Activated CD4-positive, alpha-beta T cell treated with anti-CD3 and anti-CD28 coated beads, Interleukin-2, amount 10 ng/mL, durations not matched to agents 24 days and 14 days (primary cell): ENCODE measurements at regions not wholly inside any gene's neighbourhood (a gene's known extent, or its start where the extent isn't known, plus 50 kb on each side); places are given as distances from the start of the nearest gene placed in this dataset.

Experiments used
- DNase-seq: peaks from one replicate; pipeline ENCODE4 v3.0.0; 2022
- H3K27ac Mint-ChIP-seq: one replicate; pipeline ENCODE4 v1.8.0; 2022; ENCODE audit warnings: mild to moderate bottlenecking, mixed read lengths
- H3K27me3 Mint-ChIP-seq: one replicate; pipeline ENCODE4 v1.8.0; 2022; ENCODE audit warnings: mixed read lengths
- H3K36me3 Mint-ChIP-seq: one replicate; pipeline ENCODE4 v1.8.0; 2022; ENCODE audit warnings: low read depth, mild to moderate bottlenecking, mixed read lengths
- H3K4me1 Mint-ChIP-seq: one replicate; pipeline ENCODE4 v1.8.0; 2021; ENCODE audit warnings: mixed read lengths
- H3K4me3 Mint-ChIP-seq: one replicate; pipeline ENCODE4 v1.8.0; 2022; ENCODE audit warnings: mild to moderate bottlenecking, moderate library complexity, mixed read lengths
- H3K9me3 Mint-ChIP-seq: one replicate; pipeline ENCODE4 v1.8.0; 2021; ENCODE audit warnings: mixed read lengths
- intact Hi-C: fragments of 100-400 bp; cut with micrococcal nuclease; formaldehyde crosslinking; loops from one replicate; pipeline ENCODE4 v1.15.1; 2023

GRCh38 chr3:103927896-103928295 lies 1438.8 kb upstream of the ALCAM start:
- intact Hi-C loops, result no loop called here
- H3K27me3 Mint-ChIP-seq, result no peaks in the 10 kb centered on the region

GRCh38 chr3:103937094-103937493 lies 1429.6 kb upstream of the ALCAM start:
- Mint-ChIP-seq H3K27ac (no peak overlapping the region), H3K4me1 (no peaks in the 10 kb centered on the region), H3K27me3 (no peaks in the 10 kb centered on the region), H3K4me3 (no peak overlapping the region), H3K9me3 (no peaks in the 10 kb centered on the region), H3K36me3 (no peaks in the 10 kb centered on the region)
- intact Hi-C loops, result no loop called here
- no peak for DNase-seq

More at GRCh38 chr3:103927896-103928295, 1438.8 kb upstream of the ALCAM start:
- no peaks in the 10 kb centered on the region for H3K4me1 Mint-ChIP-seq
- DNase-seq, result no peak
- H3K9me3 Mint-ChIP-seq, result no peaks in the 10 kb centered on the region
- no peaks in the 10 kb centered on the region for H3K36me3 Mint-ChIP-seq
- no peak overlapping the region for H3K27ac Mint-ChIP-seq
- no peak overlapping the region for H3K4me3 Mint-ChIP-seq

GRCh38 chr3:103947062-103947461 lies 1419.6 kb upstream of the ALCAM start:
- no peaks in the 10 kb centered on the region for H3K9me3 Mint-ChIP-seq
- no peaks in the 10 kb centered on the region for H3K4me1 Mint-ChIP-seq
- no peaks in the 10 kb centered on the region for H3K36me3 Mint-ChIP-seq
- no peak overlapping the region for H3K27ac Mint-ChIP-seq
- intact Hi-C loops, result no loop called here
- no peak overlapping the region for H3K4me3 Mint-ChIP-seq
- no peaks in the 10 kb centered on the region for H3K27me3 Mint-ChIP-seq
- no peak for DNase-seq

- DNase-seq, result no peak
- Mint-ChIP-seq H3K27me3 (no peaks in the 10 kb centered on the region), H3K4me1 (no peaks in the 10 kb centered on the region), H3K9me3 (no peaks in the 10 kb centered on the region), H3K27ac (no peak overlapping the region), H3K4me3 (no peak overlapping the region), H3K36me3 (no peaks in the 10 kb centered on the region)
- intact Hi-C loops, result no loop called here
These were observed 1417.0 kb upstream of the ALCAM start for GRCh38 chr3:103949693-103950092.

- Mint-ChIP-seq H3K4me3 (no peak overlapping the region), H3K27me3 (no peaks in the 10 kb centered on the region), H3K36me3 (no peaks in the 10 kb centered on the region), H3K4me1 (no peaks in the 10 kb centered on the region), H3K27ac (no peak overlapping the region), H3K9me3 (no peaks in the 10 kb centered on the region)
- no peak for DNase-seq
- intact Hi-C loops, result no loop called here
These were observed 1416.0 kb upstream of the ALCAM start for GRCh38 chr3:103950676-103951075.

GRCh38 chr3:103953796-103954195 lies 1412.9 kb upstream of the ALCAM start:
- no peak overlapping the region for H3K4me3 Mint-ChIP-seq
- no peaks in the 10 kb centered on the region for H3K27me3 Mint-ChIP-seq
- no peaks in the 10 kb centered on the region for H3K9me3 Mint-ChIP-seq
- no peaks in the 10 kb centered on the region for H3K4me1 Mint-ChIP-seq
- intact Hi-C loops, result no loop called here
- H3K36me3 Mint-ChIP-seq, result no peaks in the 10 kb centered on the region
- no peak for DNase-seq
- H3K27ac Mint-ChIP-seq, result no peak overlapping the region

GRCh38 chr3:103960819-103961218 lies 1405.9 kb upstream of the ALCAM start:
- Mint-ChIP-seq H3K4me1 (no peaks in the 10 kb centered on the region), H3K27me3 (no peaks in the 10 kb centered on the region), H3K4me3 (no peak overlapping the region)

GRCh38 chr3:103963599-103963998 lies 1403.1 kb upstream of the ALCAM start:
- Mint-ChIP-seq H3K27ac (no peak overlapping the region), H3K27me3 (no peaks in the 10 kb centered on the region), H3K4me3 (no peak overlapping the region), H3K36me3 (no peaks in the 10 kb centered on the region), H3K4me1 (no peaks in the 10 kb centered on the region), H3K9me3 (no peaks in the 10 kb centered on the region)
- intact Hi-C loops, result no loop called here
- DNase-seq, result no peak

More at GRCh38 chr3:103960819-103961218, 1405.9 kb upstream of the ALCAM start:
- H3K9me3 Mint-ChIP-seq, result no peaks in the 10 kb centered on the region
- no peaks in the 10 kb centered on the region for H3K36me3 Mint-ChIP-seq
- no peak overlapping the region for H3K27ac Mint-ChIP-seq
- DNase-seq, result no peak
- intact Hi-C loops, result no loop called here

- no peak overlapping the region for H3K4me3 Mint-ChIP-seq
- no peaks in the 10 kb centered on the region for H3K4me1 Mint-ChIP-seq
- no peaks in the 10 kb centered on the region for H3K36me3 Mint-ChIP-seq
- H3K27ac Mint-ChIP-seq, result no peak overlapping the region
- no peaks in the 10 kb centered on the region for H3K27me3 Mint-ChIP-seq
- intact Hi-C loops, result no loop called here
- H3K9me3 Mint-ChIP-seq, result no peaks in the 10 kb centered on the region
- no peak for DNase-seq
These were observed 1400.9 kb upstream of the ALCAM start for GRCh38 chr3:103965764-103966163.

- Mint-ChIP-seq H3K27me3 (no peaks in the 10 kb centered on the region), H3K27ac (no peak overlapping the region), H3K9me3 (no peaks in the 10 kb centered on the region), H3K4me3 (no peak overlapping the region), H3K36me3 (no peaks in the 10 kb centered on the region), H3K4me1 (no peaks in the 10 kb centered on the region)
- DNase-seq, result no peak
- intact Hi-C loops, result no loop called here
These were observed 1400.0 kb upstream of the ALCAM start for GRCh38 chr3:103966749-103967148.

GRCh38 chr3:103968131-103968530 lies 1398.6 kb upstream of the ALCAM start:
- no peak overlapping the region for H3K27ac Mint-ChIP-seq
- H3K27me3 Mint-ChIP-seq, result no peaks in the 10 kb centered on the region
- H3K9me3 Mint-ChIP-seq, result no peaks in the 10 kb centered on the region
- no peak overlapping the region for H3K4me3 Mint-ChIP-seq
- no peak for DNase-seq
- no peaks in the 10 kb centered on the region for H3K36me3 Mint-ChIP-seq
- H3K4me1 Mint-ChIP-seq, result no peaks in the 10 kb centered on the region
- intact Hi-C loops, result no loop called here

GRCh38 chr3:103968751-103969150 lies 1398.0 kb upstream of the ALCAM start:
- Mint-ChIP-seq H3K4me3 (no peak overlapping the region), H3K27ac (no peak overlapping the region), H3K36me3 (no peaks in the 10 kb centered on the region), H3K4me1 (no peaks in the 10 kb centered on the region), H3K27me3 (no peaks in the 10 kb centered on the region), H3K9me3 (no peaks in the 10 kb centered on the region)
- no peak for DNase-seq
- intact Hi-C loops, result no loop called here

GRCh38 chr3:103976931-103977339 lies 1389.8 kb upstream of the ALCAM start:
- H3K27me3 Mint-ChIP-seq, result no peaks in the 10 kb centered on the region
- no peaks in the 10 kb centered on the region for H3K9me3 Mint-ChIP-seq
- DNase-seq, result no peak
- intact Hi-C loops, result no loop called here
- H3K4me1 Mint-ChIP-seq, result no peaks in the 10 kb centered on the region
- no peak overlapping the region for H3K27ac Mint-ChIP-seq
- no peak overlapping the region for H3K4me3 Mint-ChIP-seq
- no peaks in the 10 kb centered on the region for H3K36me3 Mint-ChIP-seq

- Mint-ChIP-seq H3K27ac (no peak overlapping the region), H3K4me3 (no peak overlapping the region), H3K36me3 (no peaks in the 10 kb centered on the region), H3K4me1 (no peaks in the 10 kb centered on the region), H3K27me3 (no peaks in the 10 kb centered on the region), H3K9me3 (no peaks in the 10 kb centered on the region)
- intact Hi-C loops, result no loop called here
- no peak for DNase-seq
These were observed 1389.3 kb upstream of the ALCAM start for GRCh38 chr3:103977417-103977816.

- Mint-ChIP-seq H3K4me3 (no peak overlapping the region), H3K9me3 (no peaks in the 10 kb centered on the region), H3K27me3 (no peaks in the 10 kb centered on the region), H3K36me3 (no peaks in the 10 kb centered on the region), H3K27ac (no peak overlapping the region), H3K4me1 (no peaks in the 10 kb centered on the region)
- no peak for DNase-seq
- intact Hi-C loops, result no loop called here
These were observed 1375.1 kb upstream of the ALCAM start for GRCh38 chr3:103991461-103992115.
